KG1 (cell line): ENCODE measurements at regions not wholly inside any gene's neighbourhood (a gene's known extent, or its start where the extent isn't known, plus 50 kb on each side); places are given as distances from the start of the nearest gene placed in this dataset.

Source experiments
- DNase-seq: peaks from one replicate; lab custom pipeline; 2025; lab: John Stamatoyannopoulos, UW

GRCh38 chr15:77795446-77795845 lies 162.7 kb upstream of the LINGO1 start:
- no peak for DNase-seq

- no peak for DNase-seq
Observed at GRCh38 chr15:77791941-77792340, 159.2 kb upstream of the LINGO1 start.

- no peak for DNase-seq
Observed at GRCh38 chr15:77790481-77790880, 157.8 kb upstream of the LINGO1 start.

DNA sequence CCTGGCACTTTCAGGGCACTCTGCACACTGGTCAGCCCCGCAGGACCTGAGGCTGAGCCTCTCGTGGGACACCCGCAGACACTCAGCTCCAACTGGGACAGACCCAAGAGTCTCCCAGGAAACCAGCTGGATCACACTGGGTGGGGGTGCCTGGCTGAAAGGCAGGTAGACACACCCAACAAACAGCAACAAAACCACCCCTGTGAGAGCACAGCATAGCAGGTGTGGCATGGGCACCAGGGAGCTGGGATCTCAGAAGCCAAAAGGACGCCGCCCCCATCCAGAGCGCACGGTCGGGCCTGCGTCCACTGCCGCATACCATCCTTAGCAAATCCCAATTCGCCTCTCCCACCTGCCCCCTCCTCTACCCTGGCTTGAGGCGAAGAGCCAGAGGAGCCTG lies 154.2 kb upstream of the LINGO1 start:
- DNase-seq: no peak

DNA sequence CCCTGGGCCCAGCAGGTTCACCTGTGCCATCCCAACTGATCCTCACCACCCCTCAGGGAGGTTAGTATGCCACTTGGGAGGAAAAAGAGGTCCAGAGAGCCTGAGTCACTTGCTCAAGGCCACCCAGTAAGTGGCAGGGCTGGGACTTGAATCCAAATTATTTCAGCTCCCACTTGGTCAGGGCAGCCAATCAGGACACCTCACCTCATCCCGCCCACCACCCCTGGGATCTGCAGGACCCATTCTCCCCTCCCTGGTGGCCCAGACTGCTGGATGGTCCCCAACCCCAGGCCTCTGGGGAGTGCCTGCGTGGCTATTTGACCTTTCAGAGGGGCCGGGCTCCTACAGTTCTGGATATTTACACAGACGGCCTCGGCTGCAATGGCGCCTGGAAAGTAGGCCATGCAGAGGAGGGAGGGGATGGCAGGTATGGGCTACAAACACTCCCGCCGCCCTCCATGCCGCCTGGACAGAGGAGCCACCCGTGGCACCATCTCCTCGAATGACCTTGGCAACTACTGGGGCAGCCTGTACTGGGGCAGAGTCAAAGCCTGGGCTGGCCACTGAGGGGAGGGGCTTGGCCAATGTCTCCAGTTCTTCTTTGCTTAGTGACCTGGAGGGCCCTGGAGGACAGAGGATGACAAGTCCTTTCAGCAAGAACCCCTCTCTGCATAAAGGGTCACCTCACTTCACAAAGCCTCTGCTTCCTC lies 153.6 kb upstream of the LINGO1 start:
- DNase-seq: no peak

- no peak for DNase-seq
Observed at GRCh38 chr15:77784361-77785292, 151.9 kb upstream of the LINGO1 start.

DNA sequence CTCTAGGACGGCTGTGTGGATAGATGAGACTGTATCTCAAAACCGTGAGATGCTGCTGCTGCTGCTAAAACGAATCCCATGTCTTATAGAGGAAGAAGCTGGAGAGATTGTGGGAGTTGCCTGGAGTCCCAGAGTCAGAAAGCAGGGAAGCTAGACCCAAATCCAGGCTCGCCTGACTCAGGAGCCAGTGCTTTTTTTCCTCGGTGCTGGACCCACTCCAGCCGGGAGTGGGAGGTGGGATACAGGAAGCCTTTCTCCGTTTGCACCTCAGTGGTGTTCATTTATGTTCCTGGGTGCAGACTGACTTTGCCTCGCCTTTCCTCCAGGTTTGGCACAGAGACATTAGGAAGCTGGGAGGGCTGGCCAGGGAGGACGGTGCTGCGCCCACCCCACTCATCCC lies 150.9 kb upstream of the LINGO1 start:
- no peak for DNase-seq

- no peak for DNase-seq
Observed at GRCh38 chr15:77782691-77783090, 150.0 kb upstream of the LINGO1 start.

GRCh38 chr15:77781946-77782240 lies 149.2 kb upstream of the LINGO1 start:
- DNase-seq: no peak

GRCh38 chr15:77781151-77781945 lies 148.6 kb upstream of the LINGO1 start:
- no peak for DNase-seq

GRCh38 chr15:77778802-77779201 lies 146.1 kb upstream of the LINGO1 start:
- DNase-seq: no peak

DNA sequence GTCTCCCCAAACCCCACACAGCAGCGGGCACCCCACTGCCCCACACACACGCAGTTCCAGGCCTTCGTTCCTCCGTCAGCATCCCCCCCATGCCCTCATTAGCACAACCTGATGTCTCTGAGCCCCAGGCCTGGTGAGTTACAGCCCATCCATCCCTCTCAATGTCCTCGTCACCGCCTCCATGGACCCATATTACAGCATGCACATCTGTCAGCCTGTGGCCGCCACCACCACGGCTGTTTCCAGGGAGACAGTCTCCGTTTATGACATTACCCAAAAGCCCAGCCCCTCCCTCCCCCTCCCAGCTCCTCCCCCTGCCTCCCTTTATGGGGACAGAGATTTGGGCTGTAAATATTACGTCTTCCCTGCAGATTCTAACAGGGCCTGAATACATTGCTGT lies 143.1 kb upstream of the LINGO1 start:
- DNase-seq: no peak

DNA sequence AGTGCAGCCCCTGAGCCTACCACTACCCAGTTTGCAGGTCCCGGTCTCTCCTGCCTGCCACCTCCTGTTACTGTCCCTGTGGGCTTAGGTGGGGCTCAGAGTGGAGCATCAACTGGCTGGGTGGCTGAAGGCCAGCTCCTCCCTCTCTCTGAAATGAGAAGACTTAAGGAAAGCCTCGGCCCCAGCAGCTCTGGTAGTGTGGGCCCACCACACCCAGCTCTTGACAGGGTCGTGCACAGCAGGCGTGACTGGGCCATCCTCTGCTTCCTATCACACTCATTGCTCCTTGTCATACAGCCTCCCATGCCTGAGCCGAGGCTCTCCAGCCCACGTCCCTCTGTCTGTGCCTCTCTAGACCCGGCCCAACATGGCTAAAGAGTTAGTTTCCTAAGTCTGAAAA lies 142.7 kb upstream of the LINGO1 start:
- DNase-seq: no peak

GRCh38 chr15:77774350-77774749 lies 141.6 kb upstream of the LINGO1 start:
- no peak for DNase-seq

GRCh38 chr15:77773903-77774302 lies 141.2 kb upstream of the LINGO1 start:
- no peak for DNase-seq

DNA sequence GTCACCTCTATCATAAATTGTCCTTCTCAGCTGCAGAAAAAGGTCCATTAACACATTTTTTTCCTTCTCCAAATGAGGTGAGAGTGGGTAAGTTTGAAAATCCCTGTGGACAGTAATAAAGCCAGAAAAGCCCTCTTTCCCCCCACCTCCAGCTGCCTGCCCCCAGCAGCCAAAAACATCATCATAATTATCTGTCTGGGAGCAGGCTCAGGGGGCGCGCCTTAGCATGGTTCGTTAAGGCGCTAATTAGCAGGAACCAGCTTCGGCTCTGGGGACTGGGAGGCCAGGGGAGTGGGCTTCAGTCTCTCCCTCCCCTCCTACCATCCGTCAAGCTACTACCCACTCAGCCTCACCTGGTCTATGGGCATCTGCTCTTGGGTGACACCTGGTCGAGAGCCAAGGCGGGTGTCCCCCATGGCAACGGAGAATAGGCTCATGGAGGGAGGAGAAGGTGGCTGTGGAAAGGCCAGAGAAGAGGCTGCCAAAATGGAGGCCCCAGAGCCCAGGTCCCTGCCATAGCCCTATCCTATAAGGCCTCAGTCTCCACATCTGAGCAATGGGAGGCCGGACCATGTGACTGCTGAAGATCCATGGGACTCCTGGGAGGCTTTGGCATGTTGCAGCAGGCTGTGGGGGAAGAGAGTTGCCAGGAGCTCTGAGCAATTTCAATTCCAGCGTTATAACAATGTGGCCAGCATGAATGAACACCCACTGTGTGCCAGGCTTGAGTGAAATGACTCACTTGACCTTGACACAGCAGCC lies 140.1 kb upstream of the LINGO1 start:
- no peak for DNase-seq

GRCh38 chr15:77771616-77772015 lies 138.9 kb upstream of the LINGO1 start:
- DNase-seq: no peak

- no peak for DNase-seq
Observed at GRCh38 chr15:77769700-77770099, 137.0 kb upstream of the LINGO1 start.

DNA sequence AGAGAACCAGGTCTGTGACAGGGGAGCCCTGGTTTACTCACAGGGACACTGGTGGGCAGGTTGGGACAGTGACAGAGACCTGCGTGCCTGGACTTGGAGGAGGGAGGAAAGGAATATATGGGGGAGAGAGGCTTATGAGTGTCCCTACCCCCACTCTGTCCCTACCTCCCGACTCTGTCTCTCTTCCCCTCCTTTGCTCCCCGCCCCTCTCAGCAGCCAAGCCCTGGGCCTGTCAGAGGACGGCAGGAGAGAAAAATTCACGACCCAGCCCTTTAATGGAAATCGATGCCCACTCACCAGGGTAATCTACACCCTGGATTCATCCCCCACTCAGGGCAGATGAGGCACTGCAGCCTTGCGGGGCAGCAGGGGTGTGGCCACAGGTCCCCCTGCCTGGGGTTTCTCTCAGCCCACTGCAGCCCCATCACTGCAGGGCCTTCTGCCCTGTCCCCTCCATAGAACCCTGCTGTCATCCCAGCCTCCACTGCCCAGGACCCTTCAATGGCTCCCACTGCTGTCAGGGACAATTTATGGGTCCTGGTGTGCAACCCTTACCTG lies 135.9 kb upstream of the LINGO1 start:
- no peak for DNase-seq

- DNase-seq: no peak
Observed at GRCh38 chr15:77768107-77768506, 135.4 kb upstream of the LINGO1 start.

- DNase-seq: no peak
Observed at GRCh38 chr15:77764095-77764494, 131.4 kb upstream of the LINGO1 start.
